HL-60 (cell line): ENCODE measurements at regions not wholly inside any gene's neighbourhood (a gene's known extent, or its start where the extent isn't known, plus 50 kb on each side); places are given as distances from the start of the nearest gene placed in this dataset.

Experiments
- DNase-seq, 2 experiments: peaks; one replicate each; pipeline ENCODE4 v3.0.0-alpha.2; 2010 to 2020; ENCODE audit warnings: low read depth in 1 of 2, low spot score in 1 of 2
- H3K27ac ChIP-seq: fragments of 250-450 bp; sonication (Bioruptor Pico); replicated peaks from 2 replicates; pipeline ENCODE4 v1.5.1; 2020; ENCODE audit warnings: mild to moderate bottlenecking, moderate library complexity
- H3K27me3 ChIP-seq: fragments of 250-450 bp; sonication (Bioruptor Pico); 2 replicates; pipeline ENCODE4 v1.5.1; 2021; ENCODE audit warnings: mild to moderate bottlenecking, moderate library complexity; ENCODE audit not compliant: insufficient read depth, poor library complexity, severe bottlenecking
- H3K4me3 ChIP-seq: replicated peaks from 2 replicates; pipeline ENCODE4 v1.5.1; 2011; ENCODE audit warnings: mild to moderate bottlenecking, control low read depth, low read length; ENCODE audit not compliant: insufficient read depth
- GABPA ChIP-seq: IDR thresholded peaks from 2 replicates; pipeline ENCODE4 v1.6.1; 2012; ENCODE audit warnings: low read depth
- POLR2AphosphoS5 ChIP-seq: IDR thresholded peaks from 2 replicates; pipeline ENCODE4 v1.6.1; 2012; ENCODE audit warnings: low read depth
- SPI1 ChIP-seq: IDR thresholded peaks from 2 replicates; pipeline ENCODE4 v1.6.1; 2012; ENCODE audit warnings: low read depth, mild to moderate bottlenecking, borderline replicate concordance
- TF ChIP-seq, protein P1 (sequence below): IDR thresholded peaks from 2 replicates; pipeline ENCODE4 v1.6.1; 2012; ENCODE audit warnings: low read depth; ENCODE audit not compliant: insufficient replicate concordance
- TF ChIP-seq, protein P2 (sequence below): IDR thresholded peaks from one replicate; pipeline ENCODE4 v1.5.1; 2011; ENCODE audit warnings: low read length, control low read depth, inconsistent platforms; ENCODE audit not compliant: insufficient read depth

- DNase-seq, result no peak
- H3K27ac ChIP-seq, result no peak overlapping the region
- H3K27me3 ChIP-seq, result no peaks in the 10 kb centered on the region
- TF ChIP-seq GABPA (no peak), POLR2AphosphoS5 (no peak), SPI1 (no peak)
- TF ChIP-seq, protein P1, sequence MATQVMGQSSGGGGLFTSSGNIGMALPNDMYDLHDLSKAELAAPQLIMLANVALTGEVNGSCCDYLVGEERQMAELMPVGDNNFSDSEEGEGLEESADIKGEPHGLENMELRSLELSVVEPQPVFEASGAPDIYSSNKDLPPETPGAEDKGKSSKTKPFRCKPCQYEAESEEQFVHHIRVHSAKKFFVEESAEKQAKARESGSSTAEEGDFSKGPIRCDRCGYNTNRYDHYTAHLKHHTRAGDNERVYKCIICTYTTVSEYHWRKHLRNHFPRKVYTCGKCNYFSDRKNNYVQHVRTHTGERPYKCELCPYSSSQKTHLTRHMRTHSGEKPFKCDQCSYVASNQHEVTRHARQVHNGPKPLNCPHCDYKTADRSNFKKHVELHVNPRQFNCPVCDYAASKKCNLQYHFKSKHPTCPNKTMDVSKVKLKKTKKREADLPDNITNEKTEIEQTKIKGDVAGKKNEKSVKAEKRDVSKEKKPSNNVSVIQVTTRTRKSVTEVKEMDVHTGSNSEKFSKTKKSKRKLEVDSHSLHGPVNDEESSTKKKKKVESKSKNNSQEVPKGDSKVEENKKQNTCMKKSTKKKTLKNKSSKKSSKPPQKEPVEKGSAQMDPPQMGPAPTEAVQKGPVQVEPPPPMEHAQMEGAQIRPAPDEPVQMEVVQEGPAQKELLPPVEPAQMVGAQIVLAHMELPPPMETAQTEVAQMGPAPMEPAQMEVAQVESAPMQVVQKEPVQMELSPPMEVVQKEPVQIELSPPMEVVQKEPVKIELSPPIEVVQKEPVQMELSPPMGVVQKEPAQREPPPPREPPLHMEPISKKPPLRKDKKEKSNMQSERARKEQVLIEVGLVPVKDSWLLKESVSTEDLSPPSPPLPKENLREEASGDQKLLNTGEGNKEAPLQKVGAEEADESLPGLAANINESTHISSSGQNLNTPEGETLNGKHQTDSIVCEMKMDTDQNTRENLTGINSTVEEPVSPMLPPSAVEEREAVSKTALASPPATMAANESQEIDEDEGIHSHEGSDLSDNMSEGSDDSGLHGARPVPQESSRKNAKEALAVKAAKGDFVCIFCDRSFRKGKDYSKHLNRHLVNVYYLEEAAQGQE, result no peak
- TF ChIP-seq, protein P2, sequence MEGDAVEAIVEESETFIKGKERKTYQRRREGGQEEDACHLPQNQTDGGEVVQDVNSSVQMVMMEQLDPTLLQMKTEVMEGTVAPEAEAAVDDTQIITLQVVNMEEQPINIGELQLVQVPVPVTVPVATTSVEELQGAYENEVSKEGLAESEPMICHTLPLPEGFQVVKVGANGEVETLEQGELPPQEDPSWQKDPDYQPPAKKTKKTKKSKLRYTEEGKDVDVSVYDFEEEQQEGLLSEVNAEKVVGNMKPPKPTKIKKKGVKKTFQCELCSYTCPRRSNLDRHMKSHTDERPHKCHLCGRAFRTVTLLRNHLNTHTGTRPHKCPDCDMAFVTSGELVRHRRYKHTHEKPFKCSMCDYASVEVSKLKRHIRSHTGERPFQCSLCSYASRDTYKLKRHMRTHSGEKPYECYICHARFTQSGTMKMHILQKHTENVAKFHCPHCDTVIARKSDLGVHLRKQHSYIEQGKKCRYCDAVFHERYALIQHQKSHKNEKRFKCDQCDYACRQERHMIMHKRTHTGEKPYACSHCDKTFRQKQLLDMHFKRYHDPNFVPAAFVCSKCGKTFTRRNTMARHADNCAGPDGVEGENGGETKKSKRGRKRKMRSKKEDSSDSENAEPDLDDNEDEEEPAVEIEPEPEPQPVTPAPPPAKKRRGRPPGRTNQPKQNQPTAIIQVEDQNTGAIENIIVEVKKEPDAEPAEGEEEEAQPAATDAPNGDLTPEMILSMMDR, result no peak
- H3K4me3 ChIP-seq, result no peak overlapping the region
Observed at GRCh38 chr15:72995849-72996248, 56.4 kb upstream of the NEO1 start.

- no peak overlapping the region for H3K4me3 ChIP-seq
Observed at GRCh38 chr15:72994534-72995177, 57.6 kb upstream of the NEO1 start.

DNA sequence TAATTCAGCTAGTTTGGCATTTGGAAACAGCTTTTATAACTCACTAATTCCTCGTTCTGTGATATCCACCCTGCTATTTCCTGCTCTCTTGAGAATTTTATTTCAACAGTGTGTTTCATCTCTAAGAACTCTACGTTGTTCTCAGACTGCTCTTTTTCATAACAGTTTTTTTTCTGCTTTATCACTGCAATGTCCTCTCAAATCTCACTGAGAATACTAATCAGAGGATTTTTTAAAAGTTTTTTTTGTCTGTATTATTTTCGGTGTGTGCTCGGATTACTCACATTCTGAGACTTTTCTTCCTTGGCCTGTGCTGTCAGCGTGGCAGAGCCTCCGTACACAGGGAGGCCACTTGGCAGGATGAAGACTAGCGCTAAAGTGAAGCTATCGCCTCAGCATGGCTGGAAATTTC lies 59.4 kb upstream of the NEO1 start:
- TF ChIP-seq, protein P2, result no peak
- Histone ChIP-seq H3K27ac (no peak overlapping the region), H3K27me3 (no peaks in the 10 kb centered on the region), H3K4me3 (no peak overlapping the region)
- DNase-seq, result no peak

More at GRCh38 chr15:72994534-72995177, 57.6 kb upstream of the NEO1 start:
- H3K27ac ChIP-seq, result no peak overlapping the region
- no peaks in the 10 kb centered on the region for H3K27me3 ChIP-seq
- no peak for DNase-seq
- TF ChIP-seq, protein P2, result no peak
- TF ChIP-seq, protein P1, result no peak
- TF ChIP-seq GABPA (no peak), SPI1 (no peak), POLR2AphosphoS5 (no peak)

GRCh38 chr15:72991026-72991425 lies 61.2 kb upstream of the NEO1 start:
- DNase-seq, result no peak
- Histone ChIP-seq H3K27me3 (no peaks in the 10 kb centered on the region), H3K27ac (no peak overlapping the region), H3K4me3 (no peak overlapping the region)
- TF ChIP-seq, protein P2, result no peak
- TF ChIP-seq SPI1 (no peak), POLR2AphosphoS5 (no peak), GABPA (no peak)
- TF ChIP-seq, protein P1, result no peak
